GM23248 (cell line): ENCODE measurements at regions not wholly inside any gene's neighbourhood (a gene's known extent, or its start where the extent isn't known, plus 50 kb on each side); places are given as distances from the start of the nearest gene placed in this dataset.

ENCODE experiments used
- EZH2 ChIP-seq: fragments of 200-600 bp; sonication (generic); IDR thresholded peaks from 2 replicates; pipeline ENCODE4 v1.6.1; 2018; ENCODE audit warnings: antibody characterized with exemption, mild to moderate bottlenecking; ENCODE audit not compliant: insufficient read depth, poor library complexity, severe bottlenecking
- EZH2phosphoT487 ChIP-seq: fragments of 200-600 bp; sonication (generic); IDR thresholded peaks from 2 replicates; pipeline ENCODE4 v1.6.1; 2018; ENCODE audit warnings: antibody characterized with exemption, moderate library complexity, mild to moderate bottlenecking, low read depth; ENCODE audit not compliant: insufficient read depth

DNA sequence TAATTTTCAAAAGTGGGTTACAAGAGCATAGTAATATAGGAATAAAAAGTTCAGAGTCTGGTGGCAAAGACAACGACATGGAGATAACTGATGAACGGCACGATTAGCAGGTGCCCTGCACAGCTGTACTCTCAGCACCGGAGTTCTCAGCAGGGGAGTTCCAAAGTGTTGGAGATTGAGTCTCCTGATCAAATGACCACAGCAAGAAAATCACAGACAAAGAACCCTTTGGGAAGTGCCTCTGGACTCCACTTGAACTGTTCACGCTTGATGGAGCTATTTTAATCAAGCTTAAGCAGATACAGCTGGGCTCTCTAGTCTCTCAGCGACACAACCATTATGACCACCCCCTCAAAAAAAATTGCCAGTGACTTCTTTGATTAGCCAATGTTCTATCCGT lies 153.1 kb downstream of the ALG10B start:
- TF ChIP-seq EZH2phosphoT487, result no peak
- no peak for TF ChIP-seq EZH2
